Body of pancreas (tissue), 4 donors: ENCODE measurements at regions not wholly inside any gene's neighbourhood (a gene's known extent, or its start where the extent isn't known, plus 50 kb on each side); places are given as distances from the start of the nearest gene placed in this dataset.

Experiments
- ATAC-seq: fragments of 150-250 bp; one replicate; pipeline ENCODE4 v1.9.1; 2016
- DNase-seq, 4 donors: peaks; one replicate each; pipeline ENCODE4 v3.0.0-alpha.2; 2019
- H3K27ac ChIP-seq, 4 donors: fragments of 200-600 bp; sonication (generic); 1 replicate in 3 of 4; 2 replicates in 1 of 4; pipeline versions ENCODE4 v1.5.1 to v1.6.1; 2016 to 2019; ENCODE audit warnings: mild to moderate bottlenecking in 1 of 4, mixed read lengths in 1 of 4, moderate library complexity in 1 of 4
- H3K27me3 ChIP-seq, 2 donors: fragments of 200-600 bp; sonication (generic); one replicate each; pipeline ENCODE4 v1.6.0; 2016; ENCODE audit warnings: mild to moderate bottlenecking in 1 of 2
- H3K36me3 ChIP-seq, 2 donors: fragments of 200-600 bp; sonication (generic); replicated peaks in 1 of 2; 2 replicates each; pipeline ENCODE4 v1.5.1; 2016; ENCODE audit warnings: low read depth in 2 of 2; ENCODE audit not compliant: insufficient read depth in 1 of 2
- H3K4me1 ChIP-seq: fragments of 200-600 bp; sonication (generic); one replicate; pipeline ENCODE4 v1.6.0; 2016
- H3K4me3 ChIP-seq, 2 donors: fragments of 200-600 bp; sonication (generic); 1 replicate in 1 of 2; 2 replicates in 1 of 2; pipeline ENCODE4 v1.5.1; 2016 to 2019
- H3K9me3 ChIP-seq, 3 donors: fragments of 200-600 bp; sonication (generic); 1 replicate in 2 of 3; 2 replicates in 1 of 3; pipeline ENCODE4 v1.5.1; 2016
- CTCF ChIP-seq, 7 experiments: fragments of 450-650 bp in 4 of 7; fragments of 200-600 bp in 3 of 7; sonication (generic) in 3 of 7; IDR thresholded peaks; one replicate each; pipeline ENCODE4 v1.5.1; 2016 to 2019; ENCODE audit warnings: antibody characterized with exemption in 7 of 7
- POLR2A ChIP-seq, 3 donors: fragments of 450-650 bp; IDR thresholded peaks; one replicate each; pipeline ENCODE4 v1.6.1; 2016; ENCODE audit warnings: antibody characterized with exemption in 3 of 3, mild to moderate bottlenecking in 2 of 3
- WGBS, 2 donors: methylation state at CpG; one replicate each; pipeline ENCODE4 v1.1.5; 2017; 5-methylcytosine and 5-hydroxymethylcytosine counted together
- intact Hi-C: fragments of 100-400 bp; cut with DNase I; formaldehyde crosslinking; loops from one replicate; pipeline ENCODE4 v1.15.1; 2023

- no peaks in the 10 kb centered on the region for H3K36me3 ChIP-seq
- no peaks in the 10 kb centered on the region for H3K4me1 ChIP-seq
- H3K27me3 ChIP-seq, result no peaks in the 10 kb centered on the region
- no peak overlapping the region for H3K4me3 ChIP-seq
- DNase-seq (no peak), ATAC-seq (no peak)
- intact Hi-C loops, result no loop called here
- no peak for TF ChIP-seq POLR2A (IDR thresholded peaks at IDR 0.05)
- no peak for TF ChIP-seq CTCF (IDR thresholded peaks at IDR 0.05)
- WGBS, 2 donors, result 67 to 68% methylated on average over 6 of the region's 6 CpGs
- no peak overlapping the region for H3K27ac ChIP-seq
- no peaks in the 10 kb centered on the region for H3K9me3 ChIP-seq
These were observed 304.3 kb upstream of the NCAM1 start for GRCh38 chr11:112656772-112657428.

GRCh38 chr11:112658431-112658878 is 302.8 kb upstream of the NCAM1 start:
- Histone ChIP-seq H3K9me3 (no peaks in the 10 kb centered on the region), H3K27ac (no peak overlapping the region), H3K4me3 (no peak overlapping the region), H3K27me3 (no peaks in the 10 kb centered on the region), H3K36me3 (no peaks in the 10 kb centered on the region), H3K4me1 (no peaks in the 10 kb centered on the region)
- 46 to 48% methylated on average over 3 of the region's 3 CpGs for WGBS, 2 donors
- no peak for TF ChIP-seq POLR2A (IDR thresholded peaks at IDR 0.05)
- no peak for TF ChIP-seq CTCF (IDR thresholded peaks at IDR 0.05)
- no peak for ATAC-seq
- intact Hi-C loops, result no loop called here
- DNase-seq, result no peak

GRCh38 chr11:112661146-112661545 is 300.1 kb upstream of the NCAM1 start:
- Histone ChIP-seq H3K27me3 (no peaks in the 10 kb centered on the region), H3K4me3 (no peak overlapping the region), H3K4me1 (no peaks in the 10 kb centered on the region), H3K27ac (no peak overlapping the region), H3K9me3 (no peaks in the 10 kb centered on the region), H3K36me3 (no peaks in the 10 kb centered on the region)
- ATAC-seq (no peak), DNase-seq (no peak)
- intact Hi-C loops, result no loop called here
- TF ChIP-seq POLR2A (IDR thresholded peaks at IDR 0.05), result no peak
- TF ChIP-seq CTCF (IDR thresholded peaks at IDR 0.05), result no peak
- WGBS, 2 donors, result 47 to 50% methylated on average over 1 of the region's 1 CpG

- 77 to 78% methylated on average over 4 of the region's 4 CpGs for WGBS, 2 donors
- no peaks in the 10 kb centered on the region for H3K27me3 ChIP-seq
- intact Hi-C loops, result no loop called here
These were observed 299.6 kb upstream of the NCAM1 start for GRCh38 chr11:112661571-112661970.

More at GRCh38 chr11:112661571-112661970, 299.6 kb upstream of the NCAM1 start:
- TF ChIP-seq POLR2A (IDR thresholded peaks at IDR 0.05) (no peak), CTCF (IDR thresholded peaks at IDR 0.05) (no peak)
- Histone ChIP-seq H3K27ac (no peak overlapping the region), H3K4me3 (no peak overlapping the region), H3K4me1 (no peaks in the 10 kb centered on the region), H3K36me3 (no peaks in the 10 kb centered on the region), H3K9me3 (no peaks in the 10 kb centered on the region)
- DNase-seq (no peak), ATAC-seq (no peak)
